Spinal cord (tissue), 9 donors: ENCODE measurements at regions not wholly inside any gene's neighbourhood (a gene's known extent, or its start where the extent isn't known, plus 50 kb on each side); places are given as distances from the start of the nearest gene placed in this dataset.
"Not testable (repeated sequence)": the region's sequence is repeated elsewhere in the genome, so short reads cannot be mapped to it uniquely, and the experiment has no call there.

Experiments
- DNase-seq, 6 donors: peaks; one replicate each; pipeline versions ENCODE4 v3.0.0 to v3.0.0-alpha.2; 2013 to 2015; ENCODE audit warnings: low spot score in 6 of 6, low read depth in 4 of 6
- H3K27ac ChIP-seq: one replicate; pipeline ENCODE4 v1.5.1; 2013; ENCODE audit warnings: low read depth, low read length, control low read depth
- H3K27me3 ChIP-seq: one replicate; pipeline ENCODE4 v1.6.1; 2013; ENCODE audit warnings: low read length; ENCODE audit not compliant: control insufficient read depth, insufficient read depth
- H3K36me3 ChIP-seq: one replicate; pipeline ENCODE4 v1.6.1; 2013; ENCODE audit warnings: low read length; ENCODE audit not compliant: control insufficient read depth, insufficient read depth
- H3K4me1 ChIP-seq: one replicate; pipeline ENCODE4 v1.6.1; 2013; ENCODE audit warnings: low read length; ENCODE audit not compliant: control insufficient read depth, insufficient read depth
- H3K4me3 ChIP-seq: one replicate; pipeline ENCODE4 v1.5.1; 2013; ENCODE audit warnings: low read depth, low read length, control low read depth
- H3K9me3 ChIP-seq: one replicate; pipeline ENCODE4 v1.6.1; 2013; ENCODE audit warnings: low read length; ENCODE audit not compliant: control insufficient read depth, insufficient read depth
- WGBS: methylation state at CpG from one replicate; pipeline ENCODE4 v1.1.5; 2013; ENCODE audit warnings: missing lambda C conversion rate; ENCODE audit not compliant: insufficient coverage; 5-methylcytosine and 5-hydroxymethylcytosine counted together
- donor health status: healthy.

DNA sequence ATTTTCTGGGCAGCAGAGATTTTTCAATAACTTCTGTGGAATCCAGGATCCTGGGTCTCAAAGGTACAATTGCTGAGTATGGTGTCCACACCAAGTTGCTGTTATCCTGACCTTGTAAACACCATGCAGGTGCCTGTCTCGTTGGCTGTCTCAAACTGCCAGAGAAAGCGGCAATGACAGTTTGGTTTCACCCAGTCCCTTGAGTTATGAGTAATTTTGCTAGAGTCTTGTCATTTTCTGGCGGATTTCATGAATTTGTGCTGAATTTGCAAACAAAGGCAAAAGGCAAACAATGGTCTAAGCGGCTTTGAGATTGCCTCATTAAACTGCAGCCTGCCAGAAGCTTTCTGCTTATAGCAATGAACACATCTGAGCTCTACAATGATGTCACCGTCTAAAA is 847.9 kb downstream of the RAB28 start:
- 86% methylated on average over 4 of the region's 5 CpGs for WGBS
- no peak overlapping the region for H3K27ac ChIP-seq
- no peak overlapping the region for H3K4me3 ChIP-seq
- H3K36me3 ChIP-seq, result no peaks in the 10 kb centered on the region
- DNase-seq, result no peak
- H3K27me3 ChIP-seq, result no peaks in the 10 kb centered on the region
- H3K4me1 ChIP-seq, result no peaks in the 10 kb centered on the region
- H3K9me3 ChIP-seq, result no peaks in the 10 kb centered on the region

- H3K9me3 ChIP-seq, result no peaks in the 10 kb centered on the region
- H3K27me3 ChIP-seq, result no peaks in the 10 kb centered on the region
- no peaks in the 10 kb centered on the region for H3K36me3 ChIP-seq
- no peak overlapping the region for H3K4me3 ChIP-seq
- 100% methylated on average over 1 of the region's 1 CpG for WGBS
- DNase-seq, result no peak
- H3K4me1 ChIP-seq, result no peaks in the 10 kb centered on the region
- H3K27ac ChIP-seq, result no peak overlapping the region
Observed at GRCh38 chr4:12635629-12636028, 848.5 kb downstream of the RAB28 start.

- Histone ChIP-seq H3K4me3 (no peak overlapping the region), H3K4me1 (no peaks in the 10 kb centered on the region), H3K27me3 (no peaks in the 10 kb centered on the region), H3K36me3 (no peaks in the 10 kb centered on the region), H3K9me3 (no peaks in the 10 kb centered on the region), H3K27ac (no peak overlapping the region)
- DNase-seq, result peak; percentile 68 to 97 (median 76)
- WGBS, result 4% methylated on average over 6 of the region's 15 CpGs
Observed at GRCh38 chr4:12633053-12633651, 851.0 kb downstream of the RAB28 start.

GRCh38 chr4:12615822-12616221 is 868.3 kb downstream of the RAB28 start:
- Histone ChIP-seq H3K36me3 (no peaks in the 10 kb centered on the region), H3K27ac (no peak overlapping the region), H3K27me3 (no peaks in the 10 kb centered on the region), H3K4me3 (no peak overlapping the region), H3K4me1 (no peaks in the 10 kb centered on the region), H3K9me3 (no peaks in the 10 kb centered on the region)
- no peak for DNase-seq
- 100% methylated on average over 2 of the region's 7 CpGs for WGBS

GRCh38 chr4:12612876-12613275 is 871.3 kb downstream of the RAB28 start:
- no CpG with 5 or more reads among the region's 4 CpGs for WGBS
- DNase-seq, result no peak
- no peak overlapping the region for H3K27ac ChIP-seq
- no peaks in the 10 kb centered on the region for H3K36me3 ChIP-seq
- H3K27me3 ChIP-seq, result no peaks in the 10 kb centered on the region
- H3K4me3 ChIP-seq, result no peak overlapping the region
- H3K4me1 ChIP-seq, result no peaks in the 10 kb centered on the region
- H3K9me3 ChIP-seq, result no peaks in the 10 kb centered on the region

DNA sequence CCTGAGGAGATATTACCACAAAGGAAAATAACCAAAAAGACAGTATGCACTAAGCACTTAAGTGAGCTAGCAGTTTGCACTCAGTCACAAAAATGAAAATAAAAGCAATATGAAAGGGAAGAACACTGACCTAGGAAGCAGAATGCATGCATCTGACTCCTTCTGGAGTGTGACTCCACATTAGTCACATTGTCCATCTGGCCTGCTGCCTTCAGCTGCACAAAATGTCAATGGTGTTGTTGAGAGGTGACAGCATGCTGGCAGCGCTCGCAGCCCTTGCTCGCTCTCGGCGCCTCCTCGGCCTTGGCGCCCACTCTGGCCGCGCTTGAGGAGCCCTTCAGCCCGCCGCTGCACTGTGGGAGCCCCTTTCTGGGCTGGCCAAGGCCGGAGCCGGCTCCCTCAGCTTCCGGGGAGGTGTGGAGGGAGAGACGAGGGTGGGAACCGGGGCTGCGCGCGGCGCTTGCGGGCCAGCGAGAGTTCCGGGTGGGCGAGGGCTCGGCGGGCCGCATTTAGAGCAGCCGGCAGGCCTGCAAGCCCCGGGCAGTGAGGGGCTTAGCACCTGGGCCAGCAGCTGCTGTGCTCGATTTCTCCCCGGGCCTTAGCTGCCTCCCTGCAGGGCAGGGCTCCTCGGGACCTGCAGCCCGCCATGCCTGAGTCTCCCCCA is 874.8 kb downstream of the RAB28 start:
- 97% methylated on average over 22 of the region's 33 CpGs for WGBS
- H3K27ac ChIP-seq, H3K9me3 ChIP-seq, H3K4me3 ChIP-seq, H3K36me3 ChIP-seq, H3K27me3 ChIP-seq, DNase-seq, H3K4me1 ChIP-seq: not testable (repeated sequence)

- Histone ChIP-seq H3K4me1 (no peaks in the 10 kb centered on the region), H3K27me3 (no peaks in the 10 kb centered on the region), H3K36me3 (no peaks in the 10 kb centered on the region), H3K27ac (no peak overlapping the region), H3K4me3 (no peak overlapping the region), H3K9me3 (no peaks in the 10 kb centered on the region)
- DNase-seq, result no peak
Observed at GRCh38 chr4:12595986-12596385, 888.2 kb downstream of the RAB28 start.

GRCh38 chr4:12595489-12595888 is 888.7 kb downstream of the RAB28 start:
- no peaks in the 10 kb centered on the region for H3K9me3 ChIP-seq
- no peak overlapping the region for H3K4me3 ChIP-seq
- H3K27ac ChIP-seq, result no peak overlapping the region
- no peak for DNase-seq
- WGBS, result 93% methylated on average over 2 of the region's 4 CpGs
- no peaks in the 10 kb centered on the region for H3K36me3 ChIP-seq
- no peaks in the 10 kb centered on the region for H3K4me1 ChIP-seq
- no peaks in the 10 kb centered on the region for H3K27me3 ChIP-seq

DNA sequence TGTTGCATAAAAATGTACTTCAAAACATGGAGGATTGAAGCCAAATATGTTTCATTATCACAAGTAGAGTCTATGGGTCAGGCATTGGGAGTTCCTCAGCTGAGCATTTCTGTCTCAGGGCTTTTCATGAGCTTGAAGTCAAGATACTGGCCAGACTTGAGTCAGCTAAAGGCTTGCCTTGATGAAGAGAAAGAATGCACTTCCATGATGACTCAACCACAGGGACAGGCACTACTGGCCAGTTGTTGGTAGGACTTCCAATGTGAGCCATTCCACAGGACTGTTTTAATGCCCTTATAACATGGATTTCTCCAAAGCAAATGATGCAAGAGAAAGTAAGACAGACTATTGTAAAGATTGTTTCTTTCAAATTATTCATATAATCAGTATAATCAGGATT is 895.6 kb downstream of the RAB28 start:
- H3K27ac ChIP-seq, result no peak overlapping the region
- H3K27me3 ChIP-seq, result no peaks in the 10 kb centered on the region
- no peaks in the 10 kb centered on the region for H3K36me3 ChIP-seq
- no peaks in the 10 kb centered on the region for H3K4me1 ChIP-seq
- H3K4me3 ChIP-seq, result no peak overlapping the region
- no peaks in the 10 kb centered on the region for H3K9me3 ChIP-seq
- DNase-seq, result no peak

- Histone ChIP-seq H3K27me3 (no peaks in the 10 kb centered on the region), H3K4me1 (no peaks in the 10 kb centered on the region), H3K27ac (no peak overlapping the region), H3K36me3 (no peaks in the 10 kb centered on the region), H3K9me3 (no peaks in the 10 kb centered on the region), H3K4me3 (no peak overlapping the region)
- no CpG with 5 or more reads among the region's 6 CpGs for WGBS
- DNase-seq, result no peak
Observed at GRCh38 chr4:12586242-12587006, 897.7 kb downstream of the RAB28 start.
